ENCODE measurements at regions not wholly inside any gene's neighbourhood (a gene's known extent, or its start where the extent isn't known, plus 50 kb on each side); places are given as distances from the start of the nearest gene placed in this dataset.

DNA sequence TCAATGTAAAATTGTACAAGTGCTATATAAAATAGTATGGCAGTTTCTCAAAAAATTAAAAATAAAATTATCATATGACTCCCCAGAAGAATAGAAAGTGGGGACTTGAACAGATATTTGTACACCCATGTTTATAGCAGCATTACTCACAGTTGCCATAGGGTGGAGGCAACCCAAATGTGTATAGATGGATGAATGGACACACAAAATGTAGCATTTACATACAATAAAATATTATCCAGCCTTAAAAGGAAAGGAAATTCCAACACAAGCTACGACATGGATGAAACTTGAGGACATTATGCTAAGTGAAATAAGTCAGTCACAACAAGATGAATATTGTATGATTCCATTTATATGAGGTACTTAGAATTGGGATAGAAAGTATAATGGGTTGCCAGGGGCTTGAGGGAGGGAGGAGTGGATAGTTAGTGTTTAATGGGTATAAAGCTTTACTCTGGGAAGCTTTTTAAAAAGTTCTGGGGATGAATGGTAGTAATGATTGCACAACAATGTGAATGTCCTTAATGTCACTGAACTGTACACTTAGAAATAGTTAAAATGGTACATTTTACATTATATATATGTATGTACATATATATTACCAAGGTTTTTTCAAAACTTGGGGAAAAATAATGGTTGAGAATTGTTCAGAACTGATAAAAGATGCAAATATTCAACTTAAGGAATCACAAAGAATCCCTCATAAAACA, 53.0 kb upstream of the ADORA3 start:
- TF ChIP-seq POLR2A (IDR thresholded peaks at IDR 0.05; ENCODE audit: low read length), result no peak
- TF ChIP-seq GATA1 (IDR thresholded peaks at IDR 0.05; ENCODE audit: low read depth, low read length), result no peak
